Common myeloid progenitor, CD34-positive (primary cell): ENCODE measurements at regions not wholly inside any gene's neighbourhood (a gene's known extent, or its start where the extent isn't known, plus 50 kb on each side); places are given as distances from the start of the nearest gene placed in this dataset.

Experiments
- CTCF ChIA-PET: fragments of 350-600 bp; sonication (Branson Sonifier 250); formaldehyde crosslinking; loops from one replicate; lab custom pipeline; 2021; ENCODE audit warnings: antibody characterized with exemption; lab: Charles Lee
- POLR2A ChIA-PET: fragments of 350-600 bp; sonication (Branson Sonifier 250); formaldehyde crosslinking; loops from one replicate; lab custom pipeline; 2021; ENCODE audit warnings: antibody characterized with exemption; lab: Charles Lee
- DNase-seq, 3 donors: peaks; one replicate each; pipeline versions ENCODE4 v3.0.0 to v3.0.0-alpha.2; 2013
- H3K27ac ChIP-seq, 2 experiments: 1 replicate in 1 of 2; 2 replicates in 1 of 2; pipeline ENCODE4 v1.7.0; 2013; ENCODE audit warnings: inconsistent platforms in 2 of 2, low read length in 2 of 2, mild to moderate bottlenecking in 2 of 2, low read depth in 1 of 2, moderate library complexity in 1 of 2; ENCODE audit not compliant: severe bottlenecking in 2 of 2, insufficient read depth in 1 of 2, poor library complexity in 1 of 2
- H3K27me3 ChIP-seq, 5 experiments: replicated peaks in 2 of 5; 1 replicate in 3 of 5; 2 replicates in 2 of 5; pipeline versions ENCODE4 v1.6.1 to v1.7.0; 2013; ENCODE audit warnings: low read length in 4 of 5, mild to moderate bottlenecking in 2 of 5, moderate library complexity in 2 of 5, inconsistent platforms in 1 of 5; ENCODE audit not compliant: insufficient read depth in 5 of 5, control insufficient read depth in 4 of 5
- H3K36me3 ChIP-seq, 4 experiments: 1 replicate in 2 of 4; 2 replicates in 2 of 4; pipeline versions ENCODE4 v1.6.1 to v1.7.0; 2013; ENCODE audit warnings: low read length in 3 of 4, control low read depth in 1 of 4, mild to moderate bottlenecking in 1 of 4; ENCODE audit not compliant: control insufficient read depth in 4 of 4, insufficient read depth in 4 of 4
- H3K4me1 ChIP-seq, 4 experiments: 1 replicate in 3 of 4; 2 replicates in 1 of 4; pipeline versions ENCODE4 v1.6.1 to v1.7.1; 2013; ENCODE audit warnings: low read length in 3 of 4, mild to moderate bottlenecking in 3 of 4, control low read depth in 1 of 4, inconsistent platforms in 1 of 4, moderate library complexity in 1 of 4; ENCODE audit not compliant: control insufficient read depth in 4 of 4, insufficient read depth in 4 of 4; ENCODE audit errors: control extremely low read depth in 1 of 4
- H3K4me3 ChIP-seq, 7 experiments: 1 replicate in 4 of 7; 2 replicates in 3 of 7; pipeline versions ENCODE4 v1.5.1 to v1.7.0; 2013; ENCODE audit warnings: mild to moderate bottlenecking in 7 of 7, low read length in 6 of 7, moderate library complexity in 6 of 7, inconsistent platforms in 2 of 7, low read depth in 2 of 7, control low read depth in 1 of 7; ENCODE audit not compliant: insufficient read depth in 4 of 7, control insufficient read depth in 1 of 7; ENCODE audit errors: extremely low read depth in 1 of 7
- H3K9me3 ChIP-seq, 5 experiments: 1 replicate in 4 of 5; 2 replicates in 1 of 5; pipeline versions ENCODE4 v1.6.1 to v1.7.1; 2013; ENCODE audit warnings: low read length in 4 of 5, mild to moderate bottlenecking in 2 of 5, inconsistent platforms in 1 of 5, low read depth in 1 of 5, moderate library complexity in 1 of 5; ENCODE audit not compliant: control insufficient read depth in 4 of 5, insufficient read depth in 2 of 5; ENCODE audit errors: control extremely low read depth in 1 of 5
- WGBS: methylation state at CpG from one replicate; pipeline ENCODE4 v1.1.5; 2013; ENCODE audit not compliant: insufficient coverage; 5-methylcytosine and 5-hydroxymethylcytosine counted together

- Histone ChIP-seq H3K27ac (no peak overlapping the region), H3K27me3 (no peaks in the 10 kb centered on the region), H3K4me3 (no peak overlapping the region), H3K36me3 (no peaks in the 10 kb centered on the region), H3K4me1 (no peaks in the 10 kb centered on the region), H3K9me3 (peaks cover 0 to 7% (median 5%) of the 10 kb centered on the region in 5 experiments)
- WGBS = 86% methylated on average over 11 of the region's 12 CpGs
- DNase-seq = peak in 2 of 3 donors; percentile 2 to 3
- CTCF ChIA-PET = no interaction called here
- POLR2A ChIA-PET = no interaction called here
These were observed 849.1 kb upstream of the SALL3 start for GRCh38 chr18:78130232-78131195.

- H3K9me3 ChIP-seq = no peaks in the 10 kb centered on the region
- no peaks in the 10 kb centered on the region for H3K4me1 ChIP-seq
- WGBS = 100% methylated on average over 7 of the region's 7 CpGs
- ChIA-PET CTCF (no interaction called here), POLR2A (no interaction called here)
- no peak overlapping the region for H3K4me3 ChIP-seq
- no peak for DNase-seq
- H3K27ac ChIP-seq = no peak overlapping the region
- peaks cover 0 to 10% (median 0%) of the 10 kb centered on the region in 5 experiments for H3K27me3 ChIP-seq
- no peaks in the 10 kb centered on the region for H3K36me3 ChIP-seq
These were observed 845.9 kb upstream of the SALL3 start for GRCh38 chr18:78133729-78134128.

- CTCF ChIA-PET = no interaction called here
- Histone ChIP-seq H3K27ac (no peak overlapping the region), H3K4me3 (no peak overlapping the region), H3K9me3 (no peaks in the 10 kb centered on the region), H3K4me1 (no peaks in the 10 kb centered on the region), H3K36me3 (no peaks in the 10 kb centered on the region), H3K27me3 (peaks cover 0 to 26% (median 0%) of the 10 kb centered on the region in 5 experiments)
- POLR2A ChIA-PET = no interaction called here
- 50% methylated on average over 4 of the region's 6 CpGs for WGBS
- DNase-seq = no peak
These were observed 842.6 kb upstream of the SALL3 start for GRCh38 chr18:78136986-78137385.

GRCh38 chr18:78138983-78139496 lies 840.6 kb upstream of the SALL3 start:
- POLR2A ChIA-PET = no interaction called here
- Histone ChIP-seq H3K36me3 (no peaks in the 10 kb centered on the region), H3K27me3 (peaks cover 0 to 26% (median 0%) of the 10 kb centered on the region in 5 experiments), H3K9me3 (no peaks in the 10 kb centered on the region), H3K4me3 (no peak overlapping the region), H3K4me1 (no peaks in the 10 kb centered on the region), H3K27ac (no peak overlapping the region)
- CTCF ChIA-PET = interaction anchor here (1.5 kb wide), 1 partner anchor 12 kb away, joined by 4 read pairs; no protein-coding TSS in a partner anchor
- no peak for DNase-seq
- 51% methylated on average over 9 of the region's 11 CpGs for whole genome bisulfite sequencing

- Histone ChIP-seq H3K4me1 (no peaks in the 10 kb centered on the region), H3K27ac (no peak overlapping the region), H3K27me3 (peaks cover 0 to 26% (median 0%) of the 10 kb centered on the region in 5 experiments), H3K4me3 (no peak overlapping the region), H3K36me3 (no peaks in the 10 kb centered on the region), H3K9me3 (no peaks in the 10 kb centered on the region)
- DNase-seq = no peak
- ChIA-PET CTCF (no interaction called here), POLR2A (no interaction called here)
- 91% methylated on average over 9 of the region's 9 CpGs for WGBS
These were observed 839.3 kb upstream of the SALL3 start for GRCh38 chr18:78140294-78140693.

GRCh38 chr18:78144669-78145068 lies 834.9 kb upstream of the SALL3 start:
- peaks cover 0 to 7% (median 0%) of the 10 kb centered on the region in 5 experiments for H3K27me3 ChIP-seq
- ChIA-PET POLR2A (no interaction called here), CTCF (no interaction called here)
- no peaks in the 10 kb centered on the region for H3K4me1 ChIP-seq
- no peaks in the 10 kb centered on the region for H3K36me3 ChIP-seq
- no peak for DNase-seq
- no peak overlapping the region for H3K27ac ChIP-seq
- no peak overlapping the region for H3K4me3 ChIP-seq
- H3K9me3 ChIP-seq = no peaks in the 10 kb centered on the region
- WGBS = 84% methylated on average over 11 of the region's 11 CpGs

- peaks cover 0 to 2% (median 0%) of the 10 kb centered on the region in 5 experiments for H3K27me3 ChIP-seq
- H3K36me3 ChIP-seq = no peaks in the 10 kb centered on the region
- H3K4me1 ChIP-seq = no peaks in the 10 kb centered on the region
- whole genome bisulfite sequencing = 78% methylated on average over 2 of the region's 9 CpGs
- ChIA-PET POLR2A (no interaction called here), CTCF (no interaction called here)
- no peak overlapping the region for H3K27ac ChIP-seq
- no peak for DNase-seq
- H3K9me3 ChIP-seq = no peaks in the 10 kb centered on the region
- H3K4me3 ChIP-seq = no peak overlapping the region
These were observed 834.5 kb upstream of the SALL3 start for GRCh38 chr18:78145096-78145495.
